SH-SY5Y (cell line): ENCODE measurements at regions not wholly inside any gene's neighbourhood (a gene's known extent, or its start where the extent isn't known, plus 50 kb on each side); places are given as distances from the start of the nearest gene placed in this dataset.

Experiments
- GATA2 ChIP-seq: IDR thresholded peaks from 2 replicates; pipeline ENCODE4 v1.6.1; 2011; ENCODE audit warnings: mild to moderate bottlenecking, low read depth, low read length
- GATA3 ChIP-seq: IDR thresholded peaks from 2 replicates; pipeline ENCODE4 v1.6.1; 2011; ENCODE audit warnings: low read depth, mild to moderate bottlenecking, low read length, moderate library complexity

- no peak for TF ChIP-seq GATA3
- TF ChIP-seq GATA2 = no peak
Measured at GRCh38 chr7:25537662-25538375, 309.5 kb upstream of the NPVF start.

- TF ChIP-seq GATA2 (no peak), GATA3 (no peak)
Measured at GRCh38 chr7:25541094-25541821, 313.0 kb upstream of the NPVF start.

- TF ChIP-seq GATA2 (no peak), GATA3 (no peak)
Measured at GRCh38 chr7:25541877-25542276, 313.6 kb upstream of the NPVF start.

GRCh38 chr7:25543210-25543609 is 314.9 kb upstream of the NPVF start:
- TF ChIP-seq GATA3 (no peak), GATA2 (no peak)

- no peak for TF ChIP-seq GATA3
- no peak for TF ChIP-seq GATA2
Measured at GRCh38 chr7:25543798-25544197, 315.5 kb upstream of the NPVF start.

- TF ChIP-seq GATA3 (no peak), GATA2 (no peak)
Measured at GRCh38 chr7:25544254-25544653, 316.0 kb upstream of the NPVF start.

- TF ChIP-seq GATA2 (no peak), GATA3 (no peak)
Measured at GRCh38 chr7:25545124-25546008, 317.1 kb upstream of the NPVF start.

GRCh38 chr7:25546306-25546705 is 318.0 kb upstream of the NPVF start:
- TF ChIP-seq GATA3 (no peak), GATA2 (no peak)

- no peak for TF ChIP-seq GATA3
- TF ChIP-seq GATA2 = no peak
Measured at GRCh38 chr7:25549271-25549921, 321.1 kb upstream of the NPVF start.

GRCh38 chr7:25550149-25550548 is 321.9 kb upstream of the NPVF start:
- TF ChIP-seq GATA3 (no peak), GATA2 (no peak)

GRCh38 chr7:25552998-25553397 is 324.7 kb upstream of the NPVF start:
- TF ChIP-seq GATA3 = no peak
- no peak for TF ChIP-seq GATA2

GRCh38 chr7:25553580-25554291 is 325.4 kb upstream of the NPVF start:
- no peak for TF ChIP-seq GATA3
- no peak for TF ChIP-seq GATA2

GRCh38 chr7:25557379-25557917 is 329.2 kb upstream of the NPVF start:
- no peak for TF ChIP-seq GATA3
- no peak for TF ChIP-seq GATA2

- TF ChIP-seq GATA2 (no peak), GATA3 (no peak)
Measured at GRCh38 chr7:25557930-25558329, 329.6 kb upstream of the NPVF start.

- TF ChIP-seq GATA3 = no peak
- no peak for TF ChIP-seq GATA2
Measured at GRCh38 chr7:25558605-25559004, 330.3 kb upstream of the NPVF start.
